T47D (cell line): ENCODE measurements at regions not wholly inside any gene's neighbourhood (a gene's known extent, or its start where the extent isn't known, plus 50 kb on each side); places are given as distances from the start of the nearest gene placed in this dataset.
A peak's percentile ranks its signal among the peaks of the same experiment; 100 is the strongest.

ENCODE experiments used
- DNase-seq, 2 experiments: peaks; one replicate each; pipeline versions ENCODE4 v3.0.0 to v3.0.0-alpha.2; 2011 to 2012; ENCODE audit warnings: low read depth in 1 of 2, low spot score in 1 of 2
- JUND ChIP-seq: IDR thresholded peaks from 2 replicates; pipeline ENCODE4 v1.6.1; 2012; ENCODE audit warnings: low read depth
- in situ Hi-C: cut with HindIII; loops from 2 replicates; pipeline ENCODE4 v1.10.0; 2016; ENCODE audit warnings: low sequenced_read_pairs, low pct_unique_long_range_greater_than_20kb

GRCh38 chrX:9151772-9152307, 117.9 kb upstream of the FAM9B start:
- no peak for TF ChIP-seq JUND
- DNase-seq = no peak
- in situ Hi-C loops = no loop called here

GRCh38 chrX:9153300-9153699, 119.4 kb upstream of the FAM9B start:
- DNase-seq = peak in 1 of 2 experiments; percentile 4
- in situ Hi-C loops = no loop called here
- no peak for TF ChIP-seq JUND

DNA sequence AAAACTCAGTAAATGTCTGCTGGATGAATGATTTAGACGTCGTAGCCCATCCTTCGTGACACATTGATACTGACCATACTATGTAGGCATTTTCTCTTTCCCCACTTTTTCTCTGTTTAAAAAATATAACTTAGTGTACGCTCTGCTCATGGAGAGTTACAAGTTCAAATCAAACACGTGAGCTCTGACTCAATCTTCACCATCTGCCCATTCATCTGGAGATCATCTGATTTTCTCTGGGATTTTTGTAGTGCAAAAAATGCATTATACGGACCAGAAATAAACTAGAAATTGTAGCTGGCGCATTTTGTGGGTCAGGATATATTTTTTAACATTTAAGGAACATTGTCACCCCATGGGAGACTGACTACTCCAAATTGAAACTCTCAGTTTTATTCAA, 124.7 kb upstream of the FAM9B start:
- DNase-seq = no peak
- in situ Hi-C loops = no loop called here
- no peak for TF ChIP-seq JUND

DNA sequence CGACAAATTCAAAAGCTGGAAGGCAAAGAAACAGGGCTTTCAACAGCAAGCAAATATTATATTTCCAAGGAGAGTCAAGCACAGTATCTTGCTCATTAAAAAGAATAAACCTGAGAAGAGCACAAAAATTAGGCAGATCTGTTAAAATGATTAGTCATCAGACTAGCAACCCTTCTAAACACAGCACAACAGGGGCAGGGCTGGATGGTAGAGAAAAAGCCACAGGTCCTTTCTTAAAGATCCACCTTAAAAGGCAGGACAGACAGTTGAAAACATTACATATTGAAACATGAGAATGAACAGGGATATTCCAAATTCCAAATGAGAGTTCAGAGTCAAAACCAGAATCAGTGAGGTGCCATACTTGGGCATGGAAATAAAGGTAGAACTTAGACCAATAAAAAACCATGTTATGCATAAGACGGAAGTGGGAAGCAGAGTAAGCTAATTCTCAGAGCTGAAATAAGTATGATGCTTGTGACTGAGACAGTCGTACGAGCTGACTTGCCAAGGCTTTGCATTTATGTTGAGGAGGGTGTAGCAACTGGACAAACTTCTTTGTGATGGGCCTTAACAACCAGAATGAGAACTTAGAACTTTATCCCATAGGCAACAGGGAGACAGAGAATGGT, 126.9 kb upstream of the FAM9B start:
- in situ Hi-C loops = no loop called here
- DNase-seq = no peak
- TF ChIP-seq JUND = no peak

GRCh38 chrX:9162698-9163097, 128.8 kb upstream of the FAM9B start:
- TF ChIP-seq JUND = no peak
- in situ Hi-C loops = no loop called here
- DNase-seq = no peak

DNA sequence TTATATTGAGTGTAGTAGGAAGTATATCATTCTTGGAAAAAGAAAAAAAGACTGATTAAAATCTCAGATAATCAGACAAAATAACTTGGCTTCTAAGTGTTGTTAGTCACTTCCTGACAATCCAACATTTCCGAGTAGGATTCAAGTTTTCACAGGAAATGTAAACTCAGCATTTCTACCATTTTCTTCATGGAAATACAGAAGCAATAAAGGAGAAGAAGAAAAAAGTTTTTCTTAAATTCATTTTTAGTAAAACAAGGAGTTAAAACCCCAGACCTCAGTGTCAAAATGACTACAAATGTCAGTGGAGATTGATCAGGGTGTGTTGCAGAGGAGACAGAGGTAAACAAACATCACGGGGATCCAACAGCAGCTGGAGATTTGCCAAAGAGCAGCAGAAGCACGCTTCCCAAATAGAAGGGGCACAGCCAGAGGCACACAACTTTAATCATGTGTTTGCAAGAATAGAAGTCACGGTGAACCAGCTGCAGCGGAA, 129.3 kb upstream of the FAM9B start:
- in situ Hi-C loops = no loop called here
- DNase-seq = no peak
- TF ChIP-seq JUND = no peak

- DNase-seq = no peak
- in situ Hi-C loops = no loop called here
- no peak for TF ChIP-seq JUND
These were observed 130.2 kb upstream of the FAM9B start for GRCh38 chrX:9164086-9164485.

- no peak for TF ChIP-seq JUND
- no peak for DNase-seq
- in situ Hi-C loops = no loop called here
These were observed 130.9 kb upstream of the FAM9B start for GRCh38 chrX:9164533-9165426.

DNA sequence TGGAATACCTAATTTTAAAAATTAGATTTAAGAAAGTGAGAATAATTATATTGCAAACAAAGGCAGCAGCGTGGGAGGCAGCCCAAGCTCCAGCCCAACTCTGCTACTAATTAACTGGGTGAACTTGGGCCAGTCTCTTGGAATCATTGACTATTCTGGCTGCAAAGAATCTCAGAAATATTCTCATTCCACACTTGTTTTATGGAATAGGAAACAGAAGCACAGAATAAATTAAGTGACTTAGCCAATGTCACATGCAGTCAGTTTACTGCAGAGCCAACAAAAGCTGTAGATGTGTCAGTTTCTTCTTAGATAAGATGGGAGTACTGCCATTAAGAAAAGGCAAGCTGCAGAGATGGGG, 132.6 kb upstream of the FAM9B start:
- DNase-seq = no peak
- in situ Hi-C loops = no loop called here
- TF ChIP-seq JUND = no peak

GRCh38 chrX:9171841-9172463, 138.0 kb upstream of the FAM9B start:
- TF ChIP-seq JUND = no peak
- DNase-seq = no peak
- in situ Hi-C loops = no loop called here

DNA sequence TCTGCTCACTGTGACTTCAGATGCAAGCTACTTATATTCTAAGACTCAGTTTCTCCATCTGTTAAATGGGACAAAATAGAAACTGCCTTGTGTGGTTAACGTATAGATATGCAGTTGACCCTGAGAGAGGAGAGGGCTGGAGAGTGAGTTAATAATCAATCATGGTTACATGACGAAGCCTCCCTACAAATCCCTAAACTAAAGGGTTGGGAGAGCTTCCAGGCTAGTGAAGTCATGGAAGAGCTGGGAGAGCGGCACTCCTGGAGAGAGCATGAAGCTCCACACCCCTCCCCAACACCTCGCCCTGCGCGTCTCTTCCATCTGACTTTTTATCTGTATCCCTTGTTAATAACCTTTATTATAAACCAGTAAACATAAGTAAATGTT, 138.5 kb upstream of the FAM9B start:
- in situ Hi-C loops = no loop called here
- DNase-seq = no peak
- TF ChIP-seq JUND = no peak

DNA sequence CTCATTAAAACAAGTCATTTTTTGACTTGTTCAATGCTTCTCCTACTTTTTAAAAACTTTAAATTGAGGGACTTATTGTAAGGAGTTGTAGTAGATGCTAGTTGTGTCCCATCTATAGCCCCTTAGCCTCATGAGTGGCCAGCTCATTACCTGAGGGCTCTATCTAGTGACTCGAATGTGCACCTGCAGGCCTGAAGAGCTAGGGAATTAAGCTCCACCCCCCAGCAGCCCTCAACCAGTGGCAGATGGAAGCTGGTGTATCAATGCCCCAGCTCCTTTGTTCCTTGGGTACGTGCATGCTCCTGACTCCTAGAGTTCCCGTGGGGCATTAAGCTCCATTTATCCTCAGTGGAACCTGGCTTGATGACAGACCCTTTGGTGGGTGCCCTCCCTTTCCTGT, 146.7 kb upstream of the FAM9B start:
- peak in 1 of 2 experiments; percentile 3 for DNase-seq
- no peak for TF ChIP-seq JUND
- in situ Hi-C loops = no loop called here

DNA sequence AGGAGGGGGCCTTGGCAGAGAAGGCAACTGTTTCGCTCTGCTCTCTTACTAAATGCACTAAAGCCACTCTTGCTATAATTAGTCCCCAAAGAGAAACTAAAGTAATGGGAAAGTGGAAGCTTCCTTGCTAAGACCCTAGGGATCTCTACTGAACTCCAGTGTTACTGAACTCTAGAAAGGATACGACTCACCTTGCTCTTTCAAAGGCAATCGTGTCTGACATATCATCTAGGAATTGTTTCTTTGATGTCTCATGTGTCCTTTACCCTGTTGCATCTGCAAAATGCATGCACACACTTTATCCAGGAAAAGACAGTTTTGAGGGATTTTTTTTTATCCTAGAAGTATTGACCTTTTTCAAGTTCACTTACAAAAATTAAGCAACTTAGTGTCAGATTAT, 148.1 kb upstream of the FAM9B start:
- in situ Hi-C loops = no loop called here
- DNase-seq = no peak
- no peak for TF ChIP-seq JUND
